Naive thymus-derived CD8-positive, alpha-beta T cell (primary cell): ENCODE measurements at regions not wholly inside any gene's neighbourhood (a gene's known extent, or its start where the extent isn't known, plus 50 kb on each side); places are given as distances from the start of the nearest gene placed in this dataset.

ENCODE experiments used
- ATAC-seq, 2 donors: fragments of 150-1000 bp; cut with Tn5 transposase in 1 of 2; sonication (Bioruptor Pico), chemical (Tn5 transposase) in 1 of 2; 1 replicate in 1 of 2; 2 replicates in 1 of 2; pipeline ENCODE4 v1.10.0; 2021; ENCODE audit warnings: mild to moderate bottlenecking in 2 of 2, moderate library complexity in 2 of 2
- POLR2A ChIA-PET: fragments of 350-600 bp; sonication (Branson Sonifier 250); formaldehyde crosslinking; loops from one replicate; lab custom pipeline; 2021; ENCODE audit warnings: antibody characterized with exemption; lab: Charles Lee
- DNase-seq, 10 donors: peaks; one replicate each; pipeline versions ENCODE4 v3.0.0 to v3.0.0-alpha.2; 2020 to 2022
- H3K27ac Mint-ChIP-seq, 10 donors: one replicate each; pipeline ENCODE4 v1.8.0; 2020 to 2022; ENCODE audit warnings: mild to moderate bottlenecking in 10 of 10, mixed read lengths in 10 of 10, moderate library complexity in 4 of 10, inconsistent platforms in 1 of 10
- H3K27me3 Mint-ChIP-seq, 5 donors: one replicate each; pipeline ENCODE4 v1.8.0; 2021 to 2022; ENCODE audit warnings: mixed read lengths in 5 of 5
- H3K36me3 Mint-ChIP-seq, 3 donors: one replicate each; pipeline ENCODE4 v1.8.0; 2020 to 2022; ENCODE audit warnings: mixed read lengths in 3 of 3, mild to moderate bottlenecking in 2 of 3, inconsistent platforms in 1 of 3
- H3K4me1 Mint-ChIP-seq, 4 donors: one replicate each; pipeline ENCODE4 v1.8.0; 2021 to 2022; ENCODE audit warnings: mixed read lengths in 4 of 4
- H3K4me3 Mint-ChIP-seq, 10 donors: one replicate each; pipeline ENCODE4 v1.8.0; 2020 to 2022; ENCODE audit warnings: mild to moderate bottlenecking in 10 of 10, mixed read lengths in 10 of 10, moderate library complexity in 6 of 10, inconsistent platforms in 1 of 10
- H3K9me3 Mint-ChIP-seq, 9 donors: one replicate each; pipeline ENCODE4 v1.8.0; 2020 to 2022; ENCODE audit warnings: mixed read lengths in 9 of 9, mild to moderate bottlenecking in 3 of 9, inconsistent platforms in 1 of 9, moderate library complexity in 1 of 9

GRCh38 chr18:10081492-10081891 lies 167.7 kb downstream of the VAPA start:
- no peak for DNase-seq
- H3K4me1 Mint-ChIP-seq: no peaks in the 10 kb centered on the region
- peaks cover 0 to 14% (median 2%) of the 10 kb centered on the region in 5 donors for H3K27me3 Mint-ChIP-seq
- H3K4me3 Mint-ChIP-seq: no peak overlapping the region
- POLR2A ChIA-PET: no interaction called here
- H3K9me3 Mint-ChIP-seq: peaks cover 0 to 39% (median 13%) of the 10 kb centered on the region in 9 donors
- ATAC-seq: no peak
- peaks cover 0 to 23% (median 0%) of the 10 kb centered on the region in 3 donors for H3K36me3 Mint-ChIP-seq
- no peak overlapping the region for H3K27ac Mint-ChIP-seq

DNA sequence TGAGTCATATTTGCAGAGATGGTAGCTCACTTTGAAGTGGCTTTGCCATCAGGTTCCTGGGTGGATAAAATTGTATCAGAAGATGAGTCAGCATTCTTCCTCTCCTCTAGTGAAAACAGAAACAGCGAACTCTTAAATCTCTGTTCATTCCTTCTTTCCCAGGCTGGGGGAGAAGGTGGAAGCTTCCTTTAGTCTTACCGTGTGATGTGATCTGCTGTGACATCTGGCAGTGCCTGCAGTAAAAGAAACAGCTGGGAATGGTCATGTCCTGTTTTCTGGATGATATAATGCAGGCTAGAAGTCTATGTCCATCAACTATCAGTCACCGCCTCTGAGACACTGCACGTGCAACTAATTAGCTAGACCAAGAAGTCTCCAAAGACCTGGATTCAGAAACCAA lies 171.6 kb downstream of the VAPA start:
- ATAC-seq (no peak), DNase-seq (no peak)
- Mint-ChIP-seq H3K36me3 (peaks cover 0 to 23% (median 0%) of the 10 kb centered on the region in 3 donors), H3K27me3 (peaks cover 0 to 11% (median 2%) of the 10 kb centered on the region in 5 donors), H3K4me3 (no peak overlapping the region), H3K27ac (no peak overlapping the region), H3K4me1 (no peaks in the 10 kb centered on the region), H3K9me3 (peaks cover 0 to 39% (median 13%) of the 10 kb centered on the region in 9 donors)
- POLR2A ChIA-PET: no interaction called here

GRCh38 chr18:10085876-10086275 lies 172.1 kb downstream of the VAPA start:
- H3K4me1 Mint-ChIP-seq: no peaks in the 10 kb centered on the region
- POLR2A ChIA-PET: no interaction called here
- peaks cover 0 to 23% (median 0%) of the 10 kb centered on the region in 3 donors for H3K36me3 Mint-ChIP-seq
- peaks cover 0 to 13% (median 2%) of the 10 kb centered on the region in 5 donors for H3K27me3 Mint-ChIP-seq
- no peak for ATAC-seq
- H3K4me3 Mint-ChIP-seq: no peak overlapping the region
- DNase-seq: no peak
- H3K9me3 Mint-ChIP-seq: peaks cover 0 to 39% (median 13%) of the 10 kb centered on the region in 9 donors
- H3K27ac Mint-ChIP-seq: no peak overlapping the region

- Mint-ChIP-seq H3K27me3 (peaks cover 0 to 8% (median 2%) of the 10 kb centered on the region in 5 donors), H3K36me3 (peaks cover 0 to 20% (median 0%) of the 10 kb centered on the region in 3 donors), H3K4me1 (no peaks in the 10 kb centered on the region), H3K27ac (peak overlapping the region in 1 of 10 donors; percentile 18), H3K4me3 (no peak overlapping the region), H3K9me3 (peaks cover 0 to 32% (median 13%) of the 10 kb centered on the region in 9 donors)
- DNase-seq (no peak), ATAC-seq (no peak)
- POLR2A ChIA-PET: no interaction called here
These were observed 172.8 kb downstream of the VAPA start for GRCh38 chr18:10086458-10087210.

DNA sequence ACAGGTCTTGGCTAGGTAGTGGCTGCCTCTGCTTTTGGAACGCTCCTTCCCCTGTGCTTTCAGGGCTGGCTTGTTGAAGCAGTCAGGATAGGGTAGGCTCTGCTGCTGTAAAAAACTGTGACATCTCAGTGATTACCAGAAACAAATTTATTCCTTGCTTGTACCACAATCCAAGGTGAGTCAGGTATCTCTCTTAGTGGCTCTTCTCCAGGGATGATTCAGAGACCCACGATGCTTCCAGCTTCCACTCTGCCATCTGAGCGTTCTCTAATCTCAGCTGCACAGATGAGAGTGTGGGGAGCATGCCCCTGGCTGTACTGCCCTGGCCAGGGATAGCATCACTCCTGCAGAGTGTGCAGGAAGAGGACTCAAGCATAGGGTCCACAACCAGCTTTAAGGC lies 174.9 kb downstream of the VAPA start:
- POLR2A ChIA-PET: no interaction called here
- peaks cover 0 to 8% (median 2%) of the 10 kb centered on the region in 5 donors for H3K27me3 Mint-ChIP-seq
- H3K4me1 Mint-ChIP-seq: no peaks in the 10 kb centered on the region
- peaks cover 0 to 11% (median 0%) of the 10 kb centered on the region in 9 donors for H3K9me3 Mint-ChIP-seq
- no peak overlapping the region for H3K4me3 Mint-ChIP-seq
- H3K36me3 Mint-ChIP-seq: peaks cover 0 to 5% (median 0%) of the 10 kb centered on the region in 3 donors
- ATAC-seq (no peak), DNase-seq (no peak)
- no peak overlapping the region for H3K27ac Mint-ChIP-seq

GRCh38 chr18:10089881-10090280 lies 176.1 kb downstream of the VAPA start:
- no peak overlapping the region for H3K27ac Mint-ChIP-seq
- POLR2A ChIA-PET: no interaction called here
- H3K4me3 Mint-ChIP-seq: no peak overlapping the region

DNA sequence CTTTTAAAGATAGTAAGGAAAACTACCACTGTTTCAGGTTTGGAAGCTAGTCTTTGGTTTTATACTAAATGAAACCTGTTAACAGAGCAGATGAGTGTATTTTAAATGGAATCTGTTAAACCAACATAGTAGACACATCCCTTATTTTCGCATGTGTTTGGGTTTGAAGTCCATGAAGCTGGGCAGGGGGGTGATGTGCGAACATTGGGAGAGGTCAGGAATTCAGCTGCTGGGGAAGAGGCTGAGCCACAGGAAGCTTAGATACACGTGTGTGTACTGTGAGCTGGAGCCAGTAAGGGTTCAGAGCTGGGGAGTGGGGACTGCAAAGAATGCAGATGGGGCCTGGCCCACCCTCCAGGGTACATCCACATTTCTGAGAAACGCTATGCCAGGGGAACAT lies 176.9 kb downstream of the VAPA start:
- H3K27me3 Mint-ChIP-seq: peaks cover 0 to 8% (median 2%) of the 10 kb centered on the region in 5 donors
- POLR2A ChIA-PET: no interaction called here
- DNase-seq: no peak
- ATAC-seq: no peak
- H3K27ac Mint-ChIP-seq: no peak overlapping the region
- H3K36me3 Mint-ChIP-seq: no peaks in the 10 kb centered on the region
- H3K4me1 Mint-ChIP-seq: no peaks in the 10 kb centered on the region
- H3K9me3 Mint-ChIP-seq: no peaks in the 10 kb centered on the region
- no peak overlapping the region for H3K4me3 Mint-ChIP-seq

More at GRCh38 chr18:10089881-10090280, 176.1 kb downstream of the VAPA start:
- H3K9me3 Mint-ChIP-seq: peaks cover 0 to 2% (median 0%) of the 10 kb centered on the region in 9 donors
- H3K4me1 Mint-ChIP-seq: no peaks in the 10 kb centered on the region
- no peaks in the 10 kb centered on the region for H3K36me3 Mint-ChIP-seq
- ATAC-seq (no peak), DNase-seq (no peak)
- H3K27me3 Mint-ChIP-seq: peaks cover 0 to 8% (median 2%) of the 10 kb centered on the region in 5 donors

DNA sequence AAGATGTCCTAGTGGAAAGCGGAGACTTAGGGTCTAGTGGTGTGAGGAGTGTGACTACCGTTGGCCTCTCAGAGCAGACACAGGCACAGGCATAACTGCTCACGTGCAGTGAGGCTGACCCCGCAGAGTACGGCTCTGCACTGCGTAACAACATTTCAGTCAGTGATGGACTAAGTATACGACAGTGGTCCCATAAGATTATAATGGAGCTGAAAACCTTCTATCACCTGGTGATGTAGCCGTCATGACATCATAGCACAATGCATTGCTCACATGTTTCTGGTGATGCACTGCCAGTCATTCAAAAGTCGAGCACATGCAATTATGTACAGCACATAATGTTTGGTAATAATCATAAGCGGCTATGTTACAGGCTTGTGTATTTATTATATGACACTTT lies 179.6 kb downstream of the VAPA start:
- no peak for ATAC-seq
- no peaks in the 10 kb centered on the region for H3K36me3 Mint-ChIP-seq
- peaks cover 0 to 4% (median 0%) of the 10 kb centered on the region in 5 donors for H3K27me3 Mint-ChIP-seq
- H3K4me3 Mint-ChIP-seq: no peak overlapping the region
- no peaks in the 10 kb centered on the region for H3K9me3 Mint-ChIP-seq
- no peak overlapping the region for H3K27ac Mint-ChIP-seq
- POLR2A ChIA-PET: no interaction called here
- DNase-seq: no peak
- H3K4me1 Mint-ChIP-seq: no peaks in the 10 kb centered on the region

DNA sequence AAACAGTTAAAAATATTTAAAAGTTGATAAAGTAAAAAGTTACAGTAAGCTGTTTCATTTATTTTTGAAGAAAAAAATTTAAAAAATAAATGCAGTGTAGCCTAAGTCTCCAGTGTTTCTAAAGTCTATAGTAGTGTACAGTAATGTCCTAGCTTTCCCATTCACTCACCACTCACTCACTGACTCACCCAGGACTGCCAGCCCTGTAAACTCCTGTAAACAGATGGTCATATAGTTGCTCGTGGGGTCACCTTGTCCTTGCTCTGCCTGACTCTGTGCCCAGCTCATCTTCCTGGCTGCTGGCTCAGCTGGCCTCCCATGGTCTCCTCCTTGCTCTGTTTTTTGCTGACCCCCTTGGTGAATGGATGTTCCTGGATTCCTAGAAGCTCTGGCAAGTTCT lies 180.3 kb downstream of the VAPA start:
- DNase-seq (no peak), ATAC-seq (no peak)
- POLR2A ChIA-PET: no interaction called here
- Mint-ChIP-seq H3K36me3 (no peaks in the 10 kb centered on the region), H3K4me1 (no peaks in the 10 kb centered on the region), H3K27ac (peak overlapping the region in 1 of 10 donors; percentile 70), H3K27me3 (peaks cover 0 to 4% (median 0%) of the 10 kb centered on the region in 5 donors), H3K9me3 (no peaks in the 10 kb centered on the region), H3K4me3 (no peak overlapping the region)

DNA sequence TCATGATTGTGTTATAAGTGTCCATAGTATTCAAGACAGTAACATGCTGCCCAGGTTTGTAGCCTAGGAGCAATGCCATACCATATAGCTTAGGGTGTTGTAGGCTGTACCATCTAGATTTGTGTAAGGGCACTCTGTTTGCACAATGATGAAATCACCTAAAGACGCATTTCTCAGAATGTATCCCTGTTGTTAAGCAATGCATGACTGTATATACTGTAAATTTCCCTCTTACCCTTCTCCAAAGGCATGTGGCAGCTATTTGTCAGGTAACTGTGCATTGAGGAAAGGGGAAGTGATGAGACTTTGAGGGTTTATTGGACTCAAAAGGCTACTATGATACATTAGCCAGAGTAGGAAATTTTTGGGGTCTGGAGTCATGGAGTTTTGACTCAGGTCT lies 180.8 kb downstream of the VAPA start:
- Mint-ChIP-seq H3K4me1 (no peaks in the 10 kb centered on the region), H3K4me3 (no peak overlapping the region), H3K27me3 (peaks cover 0 to 4% (median 0%) of the 10 kb centered on the region in 5 donors), H3K27ac (no peak overlapping the region), H3K9me3 (no peaks in the 10 kb centered on the region), H3K36me3 (no peaks in the 10 kb centered on the region)
- ATAC-seq: no peak
- DNase-seq: no peak
- POLR2A ChIA-PET: no interaction called here

DNA sequence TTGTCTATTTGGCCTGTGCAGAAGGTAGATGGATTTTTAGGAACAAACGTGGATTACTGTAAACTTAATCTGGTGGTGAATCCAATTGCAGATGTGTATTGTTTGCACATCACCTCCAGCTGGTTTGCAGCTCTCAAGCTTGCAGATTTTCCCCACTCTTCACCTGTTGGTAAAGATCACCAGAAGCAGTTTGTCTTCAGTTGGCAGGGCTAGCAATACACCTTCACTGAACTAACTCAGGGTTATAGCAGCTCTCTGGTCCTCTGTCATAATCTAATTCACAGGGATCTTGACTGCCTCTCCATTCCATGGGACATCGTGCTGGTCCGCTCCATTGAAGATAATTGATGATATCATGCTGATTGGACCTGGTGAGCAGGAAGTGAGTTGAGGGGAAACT lies 181.5 kb downstream of the VAPA start:
- POLR2A ChIA-PET: no interaction called here
- H3K4me3 Mint-ChIP-seq: no peak overlapping the region
- peaks cover 0 to 4% (median 0%) of the 10 kb centered on the region in 5 donors for H3K27me3 Mint-ChIP-seq
- H3K4me1 Mint-ChIP-seq: no peaks in the 10 kb centered on the region
- H3K27ac Mint-ChIP-seq: no peak overlapping the region
- no peak for DNase-seq
- no peaks in the 10 kb centered on the region for H3K9me3 Mint-ChIP-seq
- ATAC-seq: no peak
- no peaks in the 10 kb centered on the region for H3K36me3 Mint-ChIP-seq

- DNase-seq: no peak
- Mint-ChIP-seq H3K27ac (no peak overlapping the region), H3K9me3 (no peaks in the 10 kb centered on the region), H3K4me1 (no peaks in the 10 kb centered on the region), H3K36me3 (no peaks in the 10 kb centered on the region), H3K4me3 (no peak overlapping the region), H3K27me3 (no peaks in the 10 kb centered on the region)
- POLR2A ChIA-PET: no interaction called here
- no peak for ATAC-seq
These were observed 185.8 kb downstream of the VAPA start for GRCh38 chr18:10099539-10100140.

- POLR2A ChIA-PET: no interaction called here
- Mint-ChIP-seq H3K27me3 (no peaks in the 10 kb centered on the region), H3K36me3 (peaks cover 0 to 2% (median 0%) of the 10 kb centered on the region in 3 donors), H3K4me3 (no peak overlapping the region), H3K9me3 (peaks cover 0 to 4% (median under 1%) of the 10 kb centered on the region in 9 donors), H3K4me1 (no peaks in the 10 kb centered on the region), H3K27ac (no peak overlapping the region)
- no peak for DNase-seq
- no peak for ATAC-seq
These were observed 186.4 kb downstream of the VAPA start for GRCh38 chr18:10100196-10100595.
